ENCODE measurements at regions not wholly inside any gene's neighbourhood (a gene's known extent, or its start where the extent isn't known, plus 50 kb on each side); places are given as distances from the start of the nearest gene placed in this dataset.

GRCh38 chr20:11197851-11198250 lies 524.1 kb upstream of the JAG1 start:
- TF ChIP-seq POLR2A (IDR thresholded peaks at IDR 0.05) = no peak
- TF ChIP-seq, protein P1, sequence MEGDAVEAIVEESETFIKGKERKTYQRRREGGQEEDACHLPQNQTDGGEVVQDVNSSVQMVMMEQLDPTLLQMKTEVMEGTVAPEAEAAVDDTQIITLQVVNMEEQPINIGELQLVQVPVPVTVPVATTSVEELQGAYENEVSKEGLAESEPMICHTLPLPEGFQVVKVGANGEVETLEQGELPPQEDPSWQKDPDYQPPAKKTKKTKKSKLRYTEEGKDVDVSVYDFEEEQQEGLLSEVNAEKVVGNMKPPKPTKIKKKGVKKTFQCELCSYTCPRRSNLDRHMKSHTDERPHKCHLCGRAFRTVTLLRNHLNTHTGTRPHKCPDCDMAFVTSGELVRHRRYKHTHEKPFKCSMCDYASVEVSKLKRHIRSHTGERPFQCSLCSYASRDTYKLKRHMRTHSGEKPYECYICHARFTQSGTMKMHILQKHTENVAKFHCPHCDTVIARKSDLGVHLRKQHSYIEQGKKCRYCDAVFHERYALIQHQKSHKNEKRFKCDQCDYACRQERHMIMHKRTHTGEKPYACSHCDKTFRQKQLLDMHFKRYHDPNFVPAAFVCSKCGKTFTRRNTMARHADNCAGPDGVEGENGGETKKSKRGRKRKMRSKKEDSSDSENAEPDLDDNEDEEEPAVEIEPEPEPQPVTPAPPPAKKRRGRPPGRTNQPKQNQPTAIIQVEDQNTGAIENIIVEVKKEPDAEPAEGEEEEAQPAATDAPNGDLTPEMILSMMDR (IDR thresholded peaks at IDR 0.05) = no peak

Measured in lower leg skin (tissue), 3 donors.